ENCODE measurements at regions not wholly inside any gene's neighbourhood (a gene's known extent, or its start where the extent isn't known, plus 50 kb on each side); places are given as distances from the start of the nearest gene placed in this dataset.

GRCh38 chr10:52864201-52865106 is 91.9 kb upstream of the MBL2 start:
- POLR2A ChIA-PET, result interaction anchor here (0.7 kb wide), 1 partner anchor 653 kb away, joined by 3 read pairs; no protein-coding TSS in a partner anchor
- Histone ChIP-seq H3K27me3 (ENCODE audit: control insufficient read depth, insufficient read depth, low read length) (no peaks in the 10 kb centered on the region), H3K36me3 (ENCODE audit: control insufficient read depth, insufficient read depth, low read length) (no peaks in the 10 kb centered on the region), H3K4me3 (ENCODE audit: low read depth, low read length) (no peak overlapping the region)
- peak; percentile 89 for DNase-seq (ENCODE audit: low read depth)
- no peak for TF ChIP-seq CTCF (IDR thresholded peaks at IDR 0.05; ENCODE audit: insufficient read depth, low read depth, low read length)
- CTCF ChIA-PET, result no interaction called here

GRCh38 chr10:52858722-52859121 is 86.1 kb upstream of the MBL2 start:
- no peak overlapping the region for H3K4me3 ChIP-seq (ENCODE audit: low read depth, low read length)
- H3K27me3 ChIP-seq (ENCODE audit: control insufficient read depth, insufficient read depth, low read length), result no peaks in the 10 kb centered on the region
- H3K36me3 ChIP-seq (ENCODE audit: control insufficient read depth, insufficient read depth, low read length), result no peaks in the 10 kb centered on the region
- CTCF ChIA-PET, result interaction anchor here (0.6 to 1.3 kb wide), 3 partner anchors 10 to 101 kb away, joined by 3 read pairs; no protein-coding TSS in a partner anchor
- DNase-seq (ENCODE audit: low read depth), result no peak
- no peak for TF ChIP-seq CTCF (IDR thresholded peaks at IDR 0.05; ENCODE audit: insufficient read depth, low read depth, low read length)
- POLR2A ChIA-PET, result no interaction called here

GRCh38 chr10:52855546-52856325 is 83.2 kb upstream of the MBL2 start:
- Histone ChIP-seq H3K27me3 (ENCODE audit: control insufficient read depth, insufficient read depth, low read length) (no peaks in the 10 kb centered on the region), H3K36me3 (ENCODE audit: control insufficient read depth, insufficient read depth, low read length) (no peaks in the 10 kb centered on the region), H3K4me3 (ENCODE audit: low read depth, low read length) (no peak overlapping the region)
- POLR2A ChIA-PET, result no interaction called here
- DNase-seq (ENCODE audit: low read depth), result no peak
- TF ChIP-seq CTCF (IDR thresholded peaks at IDR 0.05; ENCODE audit: insufficient read depth, low read depth, low read length), result no peak
- CTCF ChIA-PET, result no interaction called here

GRCh38 chr10:52853704-52854103 is 81.1 kb upstream of the MBL2 start:
- TF ChIP-seq CTCF (IDR thresholded peaks at IDR 0.05; ENCODE audit: insufficient read depth, low read depth, low read length), result no peak
- no peak overlapping the region for H3K4me3 ChIP-seq (ENCODE audit: low read depth, low read length)
- DNase-seq (ENCODE audit: low read depth), result no peak
- H3K36me3 ChIP-seq (ENCODE audit: control insufficient read depth, insufficient read depth, low read length), result no peaks in the 10 kb centered on the region
- ChIA-PET CTCF (interaction anchor here (0.7 kb wide), 1 partner anchor 9 kb away, joined by 3 read pairs; no protein-coding TSS in a partner anchor), POLR2A (no interaction called here)
- no peaks in the 10 kb centered on the region for H3K27me3 ChIP-seq (ENCODE audit: control insufficient read depth, insufficient read depth, low read length)

GRCh38 chr10:52836816-52837215 is 64.2 kb upstream of the MBL2 start:
- POLR2A ChIA-PET, result no interaction called here

More at GRCh38 chr10:52836816-52837215, 64.2 kb upstream of the MBL2 start:
- DNase-seq (ENCODE audit: low read depth), result no peak
- Histone ChIP-seq H3K36me3 (ENCODE audit: control insufficient read depth, insufficient read depth, low read length) (no peaks in the 10 kb centered on the region), H3K27me3 (ENCODE audit: control insufficient read depth, insufficient read depth, low read length) (no peaks in the 10 kb centered on the region), H3K4me3 (ENCODE audit: low read depth, low read length) (no peak overlapping the region)
- TF ChIP-seq CTCF (IDR thresholded peaks at IDR 0.05; ENCODE audit: insufficient read depth, low read depth, low read length), result no peak
- CTCF ChIA-PET, result no interaction called here
